GM13976 (cell line): ENCODE measurements at regions not wholly inside any gene's neighbourhood (a gene's known extent, or its start where the extent isn't known, plus 50 kb on each side); places are given as distances from the start of the nearest gene placed in this dataset.

ENCODE experiments used
- DNase-seq: peaks from one replicate; pipeline ENCODE4 v3.0.0; 2012; ENCODE audit warnings: low spot score
- in situ Hi-C: fragments of 300-500 bp; cut with MboI; formaldehyde crosslinking; loops from one replicate; pipeline ENCODE4 v1.12.0; 2022; ENCODE audit warnings: low sequenced_read_pairs, mixed read lengths, inconsistent platforms; ENCODE audit not compliant: unreplicated experiment
- TF ChIP-seq, protein P1 (sequence below): IDR thresholded peaks from 2 replicates; pipeline ENCODE4 v1.5.1; 2012; ENCODE audit warnings: borderline replicate concordance, mild to moderate bottlenecking; ENCODE audit not compliant: insufficient read depth; ENCODE audit errors: extremely low read depth, missing control alignments, control extremely low read depth

GRCh38 chr16:72425571-72426341 lies 253.8 kb upstream of the PMFBP1 start:
- in situ Hi-C loops, result no loop called here
- TF ChIP-seq, protein P1, sequence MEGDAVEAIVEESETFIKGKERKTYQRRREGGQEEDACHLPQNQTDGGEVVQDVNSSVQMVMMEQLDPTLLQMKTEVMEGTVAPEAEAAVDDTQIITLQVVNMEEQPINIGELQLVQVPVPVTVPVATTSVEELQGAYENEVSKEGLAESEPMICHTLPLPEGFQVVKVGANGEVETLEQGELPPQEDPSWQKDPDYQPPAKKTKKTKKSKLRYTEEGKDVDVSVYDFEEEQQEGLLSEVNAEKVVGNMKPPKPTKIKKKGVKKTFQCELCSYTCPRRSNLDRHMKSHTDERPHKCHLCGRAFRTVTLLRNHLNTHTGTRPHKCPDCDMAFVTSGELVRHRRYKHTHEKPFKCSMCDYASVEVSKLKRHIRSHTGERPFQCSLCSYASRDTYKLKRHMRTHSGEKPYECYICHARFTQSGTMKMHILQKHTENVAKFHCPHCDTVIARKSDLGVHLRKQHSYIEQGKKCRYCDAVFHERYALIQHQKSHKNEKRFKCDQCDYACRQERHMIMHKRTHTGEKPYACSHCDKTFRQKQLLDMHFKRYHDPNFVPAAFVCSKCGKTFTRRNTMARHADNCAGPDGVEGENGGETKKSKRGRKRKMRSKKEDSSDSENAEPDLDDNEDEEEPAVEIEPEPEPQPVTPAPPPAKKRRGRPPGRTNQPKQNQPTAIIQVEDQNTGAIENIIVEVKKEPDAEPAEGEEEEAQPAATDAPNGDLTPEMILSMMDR, result no peak
- no peak for DNase-seq

GRCh38 chr16:72424757-72425156 lies 252.8 kb upstream of the PMFBP1 start:
- DNase-seq, result no peak
- in situ Hi-C loops, result no loop called here
- TF ChIP-seq, protein P1, result no peak

GRCh38 chr16:72422308-72422897 lies 250.4 kb upstream of the PMFBP1 start:
- TF ChIP-seq, protein P1, result no peak
- DNase-seq, result no peak
- in situ Hi-C loops, result no loop called here

DNA sequence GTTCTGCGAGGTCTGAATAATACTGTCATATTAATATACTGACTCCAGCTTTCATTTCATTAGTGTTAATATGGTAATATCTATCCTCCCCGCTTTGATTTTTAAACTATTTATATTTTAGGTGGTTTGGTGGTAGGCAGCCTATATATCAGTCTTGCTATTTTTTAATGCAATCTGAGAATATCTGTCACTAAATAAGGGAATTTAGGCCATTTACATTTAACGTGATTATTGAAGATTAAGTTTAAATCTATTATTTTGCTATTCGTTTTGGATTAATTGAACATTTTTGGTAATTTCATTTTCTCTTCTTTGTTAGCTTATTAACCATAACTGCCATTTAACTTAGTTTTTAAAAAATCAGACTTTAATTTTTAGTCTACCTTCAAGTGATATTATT lies 247.7 kb upstream of the PMFBP1 start:
- TF ChIP-seq, protein P1, result no peak
- in situ Hi-C loops, result no loop called here
- DNase-seq, result no peak

DNA sequence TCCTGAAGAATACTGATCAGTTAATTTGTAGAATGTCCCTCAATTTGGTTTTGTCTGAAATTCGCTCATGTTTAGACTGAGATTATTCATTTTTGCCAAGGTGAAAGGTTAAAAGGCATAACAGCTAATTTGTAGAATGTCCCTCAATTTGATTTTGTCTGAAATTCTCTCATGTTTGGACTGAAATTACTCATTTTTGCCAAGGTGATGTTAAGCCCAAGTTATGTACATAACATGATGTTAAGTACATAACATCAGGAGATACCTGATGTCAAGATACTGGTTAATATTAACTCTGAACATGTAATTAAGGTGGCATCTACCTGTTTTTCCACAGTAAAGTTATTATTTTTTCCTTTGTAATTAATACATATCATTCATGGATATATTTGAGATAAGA lies 243.4 kb upstream of the PMFBP1 start:
- DNase-seq, result no peak
- TF ChIP-seq, protein P1, result no peak
- in situ Hi-C loops, result no loop called here

DNA sequence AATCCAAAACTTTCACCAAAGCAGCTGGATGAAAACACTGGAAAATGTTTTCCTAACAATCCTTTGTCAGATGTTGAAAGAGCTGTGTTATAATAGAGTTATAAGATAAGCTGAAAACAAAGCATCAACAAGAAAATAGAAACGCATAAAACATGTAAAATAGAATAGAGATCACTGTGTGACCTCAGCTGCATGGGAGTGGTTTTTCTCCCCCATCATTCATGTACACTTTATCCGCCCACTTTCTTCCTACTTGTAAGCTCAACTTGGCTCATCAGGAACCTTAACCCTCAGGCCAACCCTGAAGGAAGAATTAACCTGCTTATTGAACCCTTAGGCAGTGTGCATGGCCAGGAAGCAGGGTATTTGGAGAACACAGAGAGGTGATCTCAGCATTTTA lies 238.5 kb upstream of the PMFBP1 start:
- TF ChIP-seq, protein P1, result no peak
- DNase-seq, result no peak
- in situ Hi-C loops, result no loop called here

GRCh38 chr16:72409423-72409822 lies 237.5 kb upstream of the PMFBP1 start:
- in situ Hi-C loops, result no loop called here
- no peak for DNase-seq
- TF ChIP-seq, protein P1, result no peak
